ENCODE measurements at regions not wholly inside any gene's neighbourhood (a gene's known extent, or its start where the extent isn't known, plus 50 kb on each side); places are given as distances from the start of the nearest gene placed in this dataset.

GRCh38 chr9:89715318-89715858 is 110.6 kb downstream of the GADD45G start:
- no peaks in the 10 kb centered on the region for H3K9me3 ChIP-seq (replicated peaks in 1 of 3)

GRCh38 chr9:89715881-89716280 is 111.1 kb downstream of the GADD45G start:
- no peaks in the 10 kb centered on the region for H3K4me1 ChIP-seq (replicated peaks in 1 of 2)
- WGBS, 4 donors = 87 to 97% (median 91%) methylated on average over 3 of the region's 3 CpGs
- no peak overlapping the region for H3K27ac ChIP-seq
- no peak for DNase-seq
- no peaks in the 10 kb centered on the region for H3K36me3 ChIP-seq (replicated peaks in 1 of 2)
- H3K27me3 ChIP-seq = no peaks in the 10 kb centered on the region
- no peak for TF ChIP-seq POLR2A (IDR thresholded peaks at IDR 0.05)
- no peak for TF ChIP-seq CTCF (IDR thresholded peaks at IDR 0.05)
- intact Hi-C loops (cut with DNase I) = no loop called here
- no peaks in the 10 kb centered on the region for H3K9me3 ChIP-seq (replicated peaks in 1 of 3)
- no peak overlapping the region for H3K4me3 ChIP-seq

More at GRCh38 chr9:89715318-89715858, 110.6 kb downstream of the GADD45G start:
- no peaks in the 10 kb centered on the region for H3K36me3 ChIP-seq (replicated peaks in 1 of 2)
- no peak for DNase-seq
- no peaks in the 10 kb centered on the region for H3K27me3 ChIP-seq
- WGBS, 4 donors = 89 to 97% (median 92%) methylated on average over 2 of the region's 2 CpGs
- no peak overlapping the region for H3K27ac ChIP-seq
- H3K4me1 ChIP-seq (replicated peaks in 1 of 2) = no peaks in the 10 kb centered on the region
- intact Hi-C loops (cut with DNase I) = no loop called here
- TF ChIP-seq POLR2A (IDR thresholded peaks at IDR 0.05) (no peak), CTCF (IDR thresholded peaks at IDR 0.05) (no peak)
- no peak overlapping the region for H3K4me3 ChIP-seq

- H3K27me3 ChIP-seq = no peaks in the 10 kb centered on the region
- no peaks in the 10 kb centered on the region for H3K36me3 ChIP-seq (replicated peaks in 1 of 2)
- WGBS, 4 donors = 39 to 56% (median 48%) methylated on average over 3 of the region's 3 CpGs
- no peak overlapping the region for H3K27ac ChIP-seq
- no peak for DNase-seq
- TF ChIP-seq POLR2A (IDR thresholded peaks at IDR 0.05) (no peak), CTCF (IDR thresholded peaks at IDR 0.05) (no peak)
- no peaks in the 10 kb centered on the region for H3K4me1 ChIP-seq (replicated peaks in 1 of 2)
- intact Hi-C loops (cut with DNase I) = no loop called here
- H3K9me3 ChIP-seq (replicated peaks in 1 of 3) = no peaks in the 10 kb centered on the region
- no peak overlapping the region for H3K4me3 ChIP-seq
Observed at GRCh38 chr9:89716559-89716958, 111.7 kb downstream of the GADD45G start.

GRCh38 chr9:89718176-89718575 is 113.4 kb downstream of the GADD45G start:
- no peak overlapping the region for H3K4me3 ChIP-seq
- WGBS, 4 donors = 55 to 100% (median 73%) methylated on average over 2 to 3 of the region's 3 CpGs; no CpG with 5 or more reads in 1 of the 4 donors
- no peak for DNase-seq
- H3K4me1 ChIP-seq (replicated peaks in 1 of 2) = no peaks in the 10 kb centered on the region
- no peak overlapping the region for H3K27ac ChIP-seq
- no peak for TF ChIP-seq POLR2A (IDR thresholded peaks at IDR 0.05)
- no peaks in the 10 kb centered on the region for H3K9me3 ChIP-seq (replicated peaks in 1 of 3)
- H3K36me3 ChIP-seq (replicated peaks in 1 of 2) = no peaks in the 10 kb centered on the region
- intact Hi-C loops (cut with DNase I) = no loop called here
- no peaks in the 10 kb centered on the region for H3K27me3 ChIP-seq

- no peak for TF ChIP-seq CTCF (IDR thresholded peaks at IDR 0.05)
- TF ChIP-seq POLR2A (IDR thresholded peaks at IDR 0.05) = no peak
- WGBS, 4 donors = 82 to 87% (median 85%) methylated on average over 4 of the region's 4 CpGs
Observed at GRCh38 chr9:89718651-89719050, 113.8 kb downstream of the GADD45G start.

More at GRCh38 chr9:89718651-89719050, 113.8 kb downstream of the GADD45G start:
- no peaks in the 10 kb centered on the region for H3K9me3 ChIP-seq (replicated peaks in 1 of 3)
- H3K36me3 ChIP-seq (replicated peaks in 1 of 2) = no peaks in the 10 kb centered on the region
- no peaks in the 10 kb centered on the region for H3K4me1 ChIP-seq (replicated peaks in 1 of 2)
- no peak for DNase-seq
- H3K27me3 ChIP-seq = no peaks in the 10 kb centered on the region
- no peak overlapping the region for H3K4me3 ChIP-seq
- no peak overlapping the region for H3K27ac ChIP-seq
- intact Hi-C loops (cut with DNase I) = no loop called here
